ENCODE measurements at regions not wholly inside any gene's neighbourhood (a gene's known extent, or its start where the extent isn't known, plus 50 kb on each side); places are given as distances from the start of the nearest gene placed in this dataset.
A peak's percentile ranks its signal among the peaks of the same experiment; 100 is the strongest.

DNA sequence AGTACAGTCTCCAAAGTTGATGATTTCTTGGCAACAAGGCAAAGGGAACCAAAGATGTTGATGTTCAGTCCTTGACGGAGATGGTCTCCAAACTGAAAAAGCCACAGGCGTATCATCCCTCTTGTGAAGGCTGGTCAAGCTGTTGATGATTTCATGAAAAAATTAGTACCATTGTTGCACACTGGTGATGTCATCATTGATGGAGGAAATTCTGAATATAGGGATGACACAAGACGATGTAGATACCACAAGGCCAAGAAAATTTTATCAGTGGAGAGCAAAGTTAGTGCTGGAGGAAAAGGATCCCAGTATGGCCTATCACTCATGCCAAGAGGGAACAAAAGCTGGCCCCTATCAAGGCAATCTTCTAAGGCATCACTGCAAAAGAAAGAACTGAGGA, 88.7 kb upstream of the KRR1 start:
- H3K27ac ChIP-seq = no peak overlapping the region
- no peak for DNase-seq
- no peaks in the 10 kb centered on the region for H3K36me3 ChIP-seq
- no peak overlapping the region for H3K4me3 ChIP-seq
- no peaks in the 10 kb centered on the region for H3K9me3 ChIP-seq (replicated peaks)
- H3K27me3 ChIP-seq = no peaks in the 10 kb centered on the region
- H3K4me1 ChIP-seq = no peaks in the 10 kb centered on the region

- Histone ChIP-seq H3K4me3 (no peak overlapping the region), H3K27ac (no peak overlapping the region), H3K9me3 (replicated peaks) (no peaks in the 10 kb centered on the region), H3K27me3 (no peaks in the 10 kb centered on the region), H3K4me1 (no peaks in the 10 kb centered on the region), H3K36me3 (no peaks in the 10 kb centered on the region)
- no peak for DNase-seq
Observed at GRCh38 chr12:75599061-75599460, 87.7 kb upstream of the KRR1 start.

DNA sequence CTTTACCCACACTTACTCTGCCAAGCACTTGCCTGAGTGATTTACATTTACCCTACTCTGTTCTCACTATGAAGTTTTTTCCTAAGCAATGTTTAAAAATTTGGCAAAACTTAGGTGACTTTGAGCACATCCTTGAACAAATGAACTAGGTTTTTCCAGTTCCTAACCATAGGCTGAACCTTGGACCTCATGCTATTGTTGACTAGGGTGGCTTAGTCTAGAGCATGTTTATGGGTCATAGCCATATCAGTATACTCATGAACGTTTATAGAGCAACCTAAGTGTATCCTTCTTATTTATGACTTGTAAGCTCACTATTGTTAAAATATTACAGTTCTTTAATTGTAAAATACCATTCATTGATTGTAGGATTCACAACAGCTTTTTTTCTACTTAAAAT, 85.0 kb upstream of the KRR1 start:
- DNase-seq = no peak
- Histone ChIP-seq H3K27ac (no peak overlapping the region), H3K9me3 (replicated peaks) (no peaks in the 10 kb centered on the region)

DNA sequence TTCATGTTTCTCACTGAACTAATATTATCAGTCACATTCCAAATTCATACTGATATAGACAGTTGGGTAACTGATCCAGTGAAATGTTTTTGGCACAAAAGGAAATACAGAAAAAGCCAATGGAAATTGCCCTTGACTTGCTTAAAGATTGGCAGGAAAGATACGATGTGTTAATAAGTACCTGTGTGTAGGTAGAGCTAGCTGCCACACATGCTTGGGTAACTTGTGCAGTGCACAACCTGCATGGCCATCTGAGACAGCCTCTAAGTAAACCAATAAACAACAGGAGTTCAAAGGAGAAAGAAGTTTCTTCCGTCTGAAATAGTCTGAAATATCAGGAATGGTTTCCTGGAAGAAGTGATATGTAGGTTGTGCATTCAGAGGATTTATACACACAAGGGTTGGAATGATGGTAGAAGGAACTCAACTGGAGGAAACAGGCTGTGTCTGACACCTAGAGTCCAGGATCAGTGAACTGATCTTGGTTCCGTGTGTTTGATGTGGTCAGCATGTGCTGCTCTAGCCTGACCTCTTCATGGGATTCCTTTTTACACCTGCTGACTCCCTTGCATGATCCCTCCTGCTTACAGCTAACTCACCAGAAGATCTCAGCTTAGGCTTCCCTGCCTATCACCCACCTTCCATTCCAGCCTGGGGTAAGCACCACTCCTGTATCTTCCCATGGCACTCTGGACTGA, 81.4 kb upstream of the KRR1 start:
- H3K4me1 ChIP-seq = peaks cover 16% of the 10 kb centered on the region
- H3K27ac ChIP-seq = no peak overlapping the region
- no peaks in the 10 kb centered on the region for H3K36me3 ChIP-seq

More for the DNA sequence above, 85.0 kb upstream of the KRR1 start:
- H3K36me3 ChIP-seq = no peaks in the 10 kb centered on the region
- peaks cover 8% of the 10 kb centered on the region for H3K4me1 ChIP-seq
- H3K27me3 ChIP-seq = no peaks in the 10 kb centered on the region
- no peak overlapping the region for H3K4me3 ChIP-seq

GRCh38 chr12:75592086-75592485, 80.7 kb upstream of the KRR1 start:
- Histone ChIP-seq H3K36me3 (no peaks in the 10 kb centered on the region), H3K4me1 (peaks cover 16% of the 10 kb centered on the region), H3K27me3 (no peaks in the 10 kb centered on the region), H3K27ac (no peak overlapping the region), H3K9me3 (replicated peaks) (no peaks in the 10 kb centered on the region), H3K4me3 (no peak overlapping the region)
- no peak for DNase-seq

More for the DNA sequence above, 81.4 kb upstream of the KRR1 start:
- no peak for DNase-seq
- Histone ChIP-seq H3K27me3 (no peaks in the 10 kb centered on the region), H3K9me3 (replicated peaks) (no peaks in the 10 kb centered on the region), H3K4me3 (no peak overlapping the region)

DNA sequence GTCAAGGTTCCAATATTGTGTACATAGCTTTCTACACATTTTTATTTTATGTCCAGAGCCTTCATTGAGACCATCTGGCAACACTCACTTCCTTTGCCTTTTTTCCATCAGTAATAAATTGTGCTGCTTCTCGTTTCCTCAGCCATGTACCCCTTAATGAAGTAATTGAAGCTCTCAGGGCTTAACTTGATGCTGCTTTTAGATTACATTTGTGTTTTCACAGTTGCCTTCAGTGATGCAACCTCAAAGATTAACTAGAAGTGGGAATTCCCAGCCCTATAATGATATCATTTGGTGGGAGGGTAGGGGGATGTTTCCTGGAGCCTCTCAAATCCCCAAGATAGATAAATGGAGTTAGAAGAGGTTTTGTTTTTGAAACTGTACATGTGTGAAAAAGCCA, 80.2 kb upstream of the KRR1 start:
- H3K27ac ChIP-seq = no peak overlapping the region
- DNase-seq = peak; percentile 21 to 74

DNA sequence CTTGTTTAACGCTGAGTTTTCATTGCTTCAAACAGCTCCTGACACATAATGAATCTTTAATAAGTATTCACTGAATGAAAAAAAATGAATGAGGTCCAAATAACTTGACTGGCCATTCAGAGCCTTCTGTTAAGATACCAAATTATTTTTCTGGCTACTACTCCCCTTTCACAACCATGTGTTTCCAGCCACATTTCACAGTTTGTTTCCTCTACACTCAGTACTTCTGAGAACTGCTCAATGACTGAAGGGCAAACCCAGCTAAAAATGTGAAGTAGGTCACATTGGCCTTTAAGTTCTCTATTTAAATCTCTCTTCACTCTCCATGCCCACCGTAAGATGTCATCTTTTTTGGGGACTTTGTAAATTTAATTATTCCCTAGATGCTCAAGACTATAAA, 78.4 kb upstream of the KRR1 start:
- no peak overlapping the region for H3K27ac ChIP-seq
- no peak overlapping the region for H3K4me3 ChIP-seq
- no peaks in the 10 kb centered on the region for H3K36me3 ChIP-seq
- no peak for DNase-seq
- peaks cover 23% of the 10 kb centered on the region for H3K4me1 ChIP-seq
- H3K27me3 ChIP-seq = no peaks in the 10 kb centered on the region
- H3K9me3 ChIP-seq (replicated peaks) = no peaks in the 10 kb centered on the region

More for the DNA sequence above, 80.2 kb upstream of the KRR1 start:
- no peaks in the 10 kb centered on the region for H3K9me3 ChIP-seq (replicated peaks)
- H3K4me1 ChIP-seq = peaks cover 16% of the 10 kb centered on the region
- no peak overlapping the region for H3K4me3 ChIP-seq
- H3K27me3 ChIP-seq = no peaks in the 10 kb centered on the region
- H3K36me3 ChIP-seq = no peaks in the 10 kb centered on the region

DNA sequence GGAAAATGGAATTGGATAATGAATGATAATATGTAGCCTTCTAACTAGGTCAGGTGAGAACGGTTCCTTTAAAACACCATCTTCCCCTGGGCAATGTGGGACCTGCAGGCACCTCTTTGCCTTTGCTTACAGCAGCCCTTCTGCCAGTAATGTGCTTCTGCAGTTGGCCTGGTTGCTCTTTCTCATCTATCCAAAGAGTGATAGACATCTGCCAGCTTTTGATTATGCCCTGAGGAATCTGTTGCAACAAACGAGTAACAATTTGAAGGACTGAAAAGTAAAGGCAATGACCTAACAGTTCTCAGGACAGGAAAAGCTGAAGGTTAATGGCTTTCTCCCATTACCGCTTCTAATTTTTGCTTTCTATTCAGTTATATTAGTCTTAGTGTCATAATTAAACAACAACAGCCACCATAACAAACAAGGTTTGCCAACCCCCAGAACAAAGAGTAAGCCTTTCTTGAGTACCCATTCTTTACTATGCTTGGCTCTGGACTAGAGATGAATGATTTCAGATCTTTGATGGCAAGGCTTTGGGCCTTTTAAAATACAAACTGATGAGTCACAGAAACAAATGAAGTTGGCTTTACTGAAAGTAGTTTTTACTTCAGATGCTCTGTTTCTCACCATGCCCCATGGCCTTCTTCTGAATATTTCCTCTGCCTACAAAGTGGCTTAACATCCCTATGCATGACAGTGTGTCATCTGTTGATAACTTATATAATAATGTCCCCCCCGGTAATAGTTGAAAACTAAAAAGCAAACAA, 76.1 kb upstream of the KRR1 start:
- no peaks in the 10 kb centered on the region for H3K27me3 ChIP-seq
- H3K4me3 ChIP-seq = no peak overlapping the region
- peaks cover 23% of the 10 kb centered on the region for H3K4me1 ChIP-seq
- no peak for DNase-seq
- H3K36me3 ChIP-seq = no peaks in the 10 kb centered on the region
- H3K27ac ChIP-seq = no peak overlapping the region
- H3K9me3 ChIP-seq (replicated peaks) = no peaks in the 10 kb centered on the region

DNA sequence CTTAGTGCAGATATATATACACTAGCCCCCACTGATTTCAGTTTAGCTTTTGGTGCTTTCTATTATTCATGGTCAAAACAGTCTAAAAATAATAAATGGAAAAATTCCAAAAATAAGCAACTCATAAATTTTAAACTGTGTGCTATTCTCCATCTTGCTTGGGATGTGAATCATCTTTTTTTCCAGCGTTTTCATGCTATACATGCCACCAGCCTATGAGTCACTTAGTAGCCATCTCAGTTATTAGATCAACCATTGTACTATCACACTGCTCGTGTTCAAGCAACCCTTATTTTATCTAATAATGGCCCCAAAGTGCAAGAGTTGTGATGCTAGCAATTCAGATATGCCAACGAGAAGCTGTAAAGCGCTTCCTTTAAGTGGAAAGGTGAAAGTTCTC, 73.9 kb upstream of the KRR1 start:
- Histone ChIP-seq H3K4me1 (peaks cover 17% of the 10 kb centered on the region), H3K27ac (0 out of 2 replicates have a peak overlapping the region, but pooled peaks have one; percentile 6), H3K4me3 (no peak overlapping the region), H3K36me3 (no peaks in the 10 kb centered on the region), H3K27me3 (no peaks in the 10 kb centered on the region), H3K9me3 (replicated peaks) (no peaks in the 10 kb centered on the region)
- DNase-seq = no peak

GRCh38 chr12:75583355-75583754, 71.9 kb upstream of the KRR1 start:
- Histone ChIP-seq H3K4me1 (peaks cover 17% of the 10 kb centered on the region), H3K36me3 (no peaks in the 10 kb centered on the region), H3K9me3 (replicated peaks) (no peaks in the 10 kb centered on the region), H3K4me3 (no peak overlapping the region), H3K27me3 (no peaks in the 10 kb centered on the region), H3K27ac (no peak overlapping the region)
- DNase-seq = no peak

- no peak overlapping the region for H3K27ac ChIP-seq
- H3K27me3 ChIP-seq = no peaks in the 10 kb centered on the region
- no peaks in the 10 kb centered on the region for H3K9me3 ChIP-seq (replicated peaks)
Observed at GRCh38 chr12:75581515-75581914, 70.1 kb upstream of the KRR1 start.

DNA sequence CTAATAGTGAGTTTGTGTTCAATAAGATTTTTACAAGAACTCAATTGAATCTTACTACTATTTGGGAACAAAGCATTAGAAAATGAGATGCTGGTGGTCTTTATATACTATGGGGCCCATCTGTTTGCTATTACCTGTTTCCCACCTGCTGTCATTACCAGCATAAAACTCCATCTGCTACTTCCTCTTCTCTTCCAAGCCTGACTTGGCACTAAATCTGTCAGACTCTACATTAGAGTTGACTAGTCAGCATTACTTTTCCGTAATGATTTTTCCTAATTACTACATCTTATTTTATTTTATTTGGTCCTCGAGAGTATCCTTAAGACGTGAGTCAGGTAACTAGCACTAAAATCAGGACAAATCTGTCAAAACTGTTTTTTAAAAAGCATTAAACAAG, 68.1 kb upstream of the KRR1 start:
- no peaks in the 10 kb centered on the region for H3K27me3 ChIP-seq
- H3K27ac ChIP-seq = no peak overlapping the region
- no peak overlapping the region for H3K4me3 ChIP-seq
- H3K36me3 ChIP-seq = no peaks in the 10 kb centered on the region
- no peaks in the 10 kb centered on the region for H3K9me3 ChIP-seq (replicated peaks)
- peaks cover 11% of the 10 kb centered on the region for H3K4me1 ChIP-seq
- DNase-seq = no peak

More at GRCh38 chr12:75581515-75581914, 70.1 kb upstream of the KRR1 start:
- peak; percentile 17 to 46 for DNase-seq
- Histone ChIP-seq H3K4me3 (no peak overlapping the region), H3K36me3 (no peaks in the 10 kb centered on the region), H3K4me1 (peaks cover 17% of the 10 kb centered on the region)

GRCh38 chr12:75578546-75578945, 67.1 kb upstream of the KRR1 start:
- H3K4me3 ChIP-seq = no peak overlapping the region
- DNase-seq = no peak
- H3K4me1 ChIP-seq = peaks cover 11% of the 10 kb centered on the region
- H3K36me3 ChIP-seq = no peaks in the 10 kb centered on the region
- H3K9me3 ChIP-seq (replicated peaks) = no peaks in the 10 kb centered on the region
- no peaks in the 10 kb centered on the region for H3K27me3 ChIP-seq
- H3K27ac ChIP-seq = no peak overlapping the region

DNA sequence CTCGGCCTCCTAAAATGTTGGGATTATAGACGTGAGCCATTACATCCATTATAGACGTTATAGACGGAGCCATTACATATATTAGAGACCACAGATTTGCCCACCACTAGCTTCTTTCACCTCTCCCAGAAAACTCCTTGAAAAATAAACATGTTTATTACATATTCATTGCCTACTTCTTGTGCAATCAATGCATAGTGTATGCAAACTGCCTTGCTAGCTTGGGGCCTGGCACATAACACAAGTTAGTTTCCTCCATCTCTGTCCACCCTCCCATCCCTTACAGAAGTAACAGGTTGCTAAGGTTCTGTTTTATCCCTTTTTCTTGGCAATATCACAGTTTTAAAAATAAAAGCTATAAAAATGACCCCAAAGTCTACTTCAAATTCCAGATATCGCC, 66.4 kb upstream of the KRR1 start:
- Histone ChIP-seq H3K4me3 (no peak overlapping the region), H3K27me3 (no peaks in the 10 kb centered on the region)

GRCh38 chr12:75571656-75572205, 60.3 kb upstream of the KRR1 start:
- no peak for DNase-seq
- Histone ChIP-seq H3K27me3 (no peaks in the 10 kb centered on the region), H3K4me3 (no peak overlapping the region), H3K9me3 (replicated peaks) (0 out of 2 replicates have a peak, but pooled peaks cover 8% of the 10 kb centered on the region), H3K36me3 (no peaks in the 10 kb centered on the region), H3K27ac (no peak overlapping the region), H3K4me1 (peaks cover 2% of the 10 kb centered on the region; the same call in 1 of the 2 replicates)

More for the DNA sequence above, 66.4 kb upstream of the KRR1 start:
- H3K9me3 ChIP-seq (replicated peaks) = 0 out of 2 replicates have a peak, but pooled peaks cover 3% of the 10 kb centered on the region
- peaks cover 11% of the 10 kb centered on the region for H3K4me1 ChIP-seq
- H3K36me3 ChIP-seq = no peaks in the 10 kb centered on the region
- no peak overlapping the region for H3K27ac ChIP-seq
- DNase-seq = no peak

Measured in SJCRH30 (cell line).